ENCODE measurements at regions not wholly inside any gene's neighbourhood (a gene's known extent, or its start where the extent isn't known, plus 50 kb on each side); places are given as distances from the start of the nearest gene placed in this dataset.

GRCh38 chr20:48431653-48432493 is 395.9 kb downstream of the PREX1 start:
- no peaks in the 10 kb centered on the region for H3K9me3 Mint-ChIP-seq
- H3K4me1 Mint-ChIP-seq (ENCODE audit: low read depth), result peaks cover 4% of the 10 kb centered on the region
- no peak overlapping the region for H3K4me3 Mint-ChIP-seq (ENCODE audit: low read depth)
- no peaks in the 10 kb centered on the region for H3K36me3 Mint-ChIP-seq (ENCODE audit: low read depth)
- H3K27ac Mint-ChIP-seq, result no peak overlapping the region
- intact Hi-C loops (cut with micrococcal nuclease), result no loop called here
- no peaks in the 10 kb centered on the region for H3K27me3 Mint-ChIP-seq (ENCODE audit: low read depth)
- no peak for DNase-seq (ENCODE audit: low spot score)

DNA sequence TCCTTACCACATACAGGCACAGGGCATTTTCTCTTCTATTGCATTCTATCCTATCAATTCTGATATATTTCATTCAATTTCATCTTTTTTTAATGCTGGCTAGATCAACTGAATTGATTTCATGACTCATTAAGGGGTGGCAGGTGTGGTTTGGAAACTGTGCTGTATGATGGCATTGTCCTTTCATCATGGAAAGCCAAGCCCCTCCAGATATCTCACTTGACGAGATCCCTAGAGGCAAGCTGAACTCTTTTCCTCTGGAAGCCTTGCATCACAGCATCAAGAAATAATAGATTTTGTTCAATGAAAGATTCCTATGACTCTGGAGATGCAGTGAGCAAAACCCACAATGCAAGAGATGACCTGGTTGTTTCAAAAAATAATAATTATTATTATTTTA is 401.2 kb downstream of the PREX1 start:
- Mint-ChIP-seq H3K9me3 (no peaks in the 10 kb centered on the region), H3K27me3 (ENCODE audit: low read depth) (no peaks in the 10 kb centered on the region), H3K4me3 (ENCODE audit: low read depth) (no peak overlapping the region), H3K36me3 (ENCODE audit: low read depth) (no peaks in the 10 kb centered on the region), H3K4me1 (ENCODE audit: low read depth) (peaks cover 4% of the 10 kb centered on the region), H3K27ac (no peak overlapping the region)
- no peak for DNase-seq (ENCODE audit: low spot score)
- intact Hi-C loops (cut with micrococcal nuclease), result no loop called here

DNA sequence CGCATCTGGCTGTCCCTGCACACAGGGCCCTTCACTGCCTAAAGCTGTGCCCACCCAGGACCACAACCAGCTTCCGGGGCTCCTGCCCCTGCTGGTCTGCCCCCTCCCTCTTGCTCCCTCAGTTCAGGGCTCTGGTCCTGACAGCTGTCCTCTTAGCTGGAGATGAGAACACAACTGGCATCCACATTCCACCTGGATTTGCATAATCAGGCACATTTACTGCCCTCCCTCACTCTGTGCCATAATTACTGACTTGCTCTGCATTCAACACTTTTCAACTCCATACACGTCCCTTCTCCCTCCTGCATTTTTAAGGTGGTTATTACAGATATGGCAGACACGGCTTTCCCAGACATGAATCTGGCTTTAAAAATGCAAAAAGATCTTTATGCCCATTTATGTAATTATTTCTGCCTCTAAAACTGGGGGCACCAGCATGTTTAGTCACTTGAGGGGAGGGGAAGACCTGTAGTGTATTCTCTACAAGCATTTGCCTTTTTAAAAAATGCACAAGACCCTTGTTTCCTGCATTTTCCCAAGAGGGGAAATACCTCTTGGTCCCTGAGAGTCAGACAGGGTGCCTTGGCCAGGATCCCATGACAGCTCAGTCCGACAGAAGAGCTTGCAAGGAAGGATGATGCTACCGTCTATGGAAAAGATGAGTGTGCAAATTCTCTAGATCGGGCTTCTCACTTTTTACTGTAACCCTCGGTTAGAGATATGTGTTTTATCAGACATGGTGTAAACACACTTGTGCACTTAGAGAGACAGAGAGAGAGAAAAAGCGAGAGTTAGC is 401.8 kb downstream of the PREX1 start:
- H3K4me3 Mint-ChIP-seq (ENCODE audit: low read depth), result no peak overlapping the region
- no peaks in the 10 kb centered on the region for H3K9me3 Mint-ChIP-seq
- H3K36me3 Mint-ChIP-seq (ENCODE audit: low read depth), result no peaks in the 10 kb centered on the region
- intact Hi-C loops (cut with micrococcal nuclease), result no loop called here
- H3K27me3 Mint-ChIP-seq (ENCODE audit: low read depth), result no peaks in the 10 kb centered on the region
- DNase-seq (ENCODE audit: low spot score), result no peak
- H3K27ac Mint-ChIP-seq, result no peak overlapping the region
- peaks cover 3% of the 10 kb centered on the region for H3K4me1 Mint-ChIP-seq (ENCODE audit: low read depth)

DNA sequence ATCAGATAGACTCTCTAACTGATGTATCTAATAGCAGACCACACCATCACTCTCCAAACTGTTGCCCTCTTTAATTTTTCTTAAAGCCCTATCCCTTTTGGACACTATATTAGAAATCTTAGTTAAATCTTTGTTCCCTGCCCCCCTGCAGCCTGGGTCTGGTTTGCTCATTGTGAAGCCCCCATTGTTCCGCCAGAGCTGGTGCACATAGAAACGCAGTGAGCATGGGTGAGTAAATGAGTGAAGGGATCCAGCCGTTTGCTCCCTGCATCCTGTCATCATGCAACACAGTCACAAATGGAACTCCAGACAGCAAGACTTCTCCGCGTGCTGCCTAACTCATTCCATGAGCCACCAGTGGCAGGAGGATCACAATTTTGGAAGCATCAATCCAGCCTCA is 402.5 kb downstream of the PREX1 start:
- H3K4me1 Mint-ChIP-seq (ENCODE audit: low read depth), result no peaks in the 10 kb centered on the region
- DNase-seq (ENCODE audit: low spot score), result no peak
- no peak overlapping the region for H3K4me3 Mint-ChIP-seq (ENCODE audit: low read depth)
- H3K27ac Mint-ChIP-seq, result no peak overlapping the region
- no peaks in the 10 kb centered on the region for H3K27me3 Mint-ChIP-seq (ENCODE audit: low read depth)
- H3K9me3 Mint-ChIP-seq, result no peaks in the 10 kb centered on the region
- H3K36me3 Mint-ChIP-seq (ENCODE audit: low read depth), result no peaks in the 10 kb centered on the region
- intact Hi-C loops (cut with micrococcal nuclease), result no loop called here

GRCh38 chr20:48422242-48422960 is 405.4 kb downstream of the PREX1 start:
- Mint-ChIP-seq H3K4me3 (ENCODE audit: low read depth) (no peak overlapping the region), H3K36me3 (ENCODE audit: low read depth) (no peaks in the 10 kb centered on the region), H3K27me3 (ENCODE audit: low read depth) (peaks cover 4% of the 10 kb centered on the region), H3K27ac (no peak overlapping the region), H3K4me1 (ENCODE audit: low read depth) (no peaks in the 10 kb centered on the region), H3K9me3 (no peaks in the 10 kb centered on the region)
- intact Hi-C loops (cut with micrococcal nuclease), result no loop called here
- DNase-seq (ENCODE audit: low spot score), result no peak

DNA sequence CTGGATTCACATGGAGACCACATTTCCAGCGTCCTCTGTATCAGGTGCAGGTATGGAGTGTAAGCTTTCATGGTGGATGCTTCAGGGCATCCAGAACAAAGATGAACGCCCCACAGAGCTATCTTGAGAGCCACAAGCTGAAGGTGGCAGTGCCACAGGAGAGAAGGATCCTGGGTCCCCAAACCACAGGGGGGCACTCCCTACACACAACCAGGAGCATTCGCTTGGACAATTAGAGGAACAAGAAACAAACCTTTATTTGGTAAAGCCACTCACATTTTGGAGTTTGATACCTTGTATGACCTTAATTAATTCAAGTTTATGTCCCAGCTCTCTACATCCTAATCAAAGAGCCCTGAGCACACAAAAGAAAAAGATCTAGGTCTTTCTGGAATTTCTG is 406.3 kb downstream of the PREX1 start:
- peaks cover 4% of the 10 kb centered on the region for H3K27me3 Mint-ChIP-seq (ENCODE audit: low read depth)
- no peaks in the 10 kb centered on the region for H3K4me1 Mint-ChIP-seq (ENCODE audit: low read depth)
- no peak overlapping the region for H3K27ac Mint-ChIP-seq
- no peak for DNase-seq (ENCODE audit: low spot score)
- intact Hi-C loops (cut with micrococcal nuclease), result no loop called here
- no peak overlapping the region for H3K4me3 Mint-ChIP-seq (ENCODE audit: low read depth)
- no peaks in the 10 kb centered on the region for H3K9me3 Mint-ChIP-seq
- H3K36me3 Mint-ChIP-seq (ENCODE audit: low read depth), result no peaks in the 10 kb centered on the region

- no peak overlapping the region for H3K27ac Mint-ChIP-seq
- H3K4me3 Mint-ChIP-seq (ENCODE audit: low read depth), result no peak overlapping the region
- intact Hi-C loops (cut with micrococcal nuclease), result no loop called here
- peaks cover 4% of the 10 kb centered on the region for H3K27me3 Mint-ChIP-seq (ENCODE audit: low read depth)
- DNase-seq (ENCODE audit: low spot score), result no peak
- H3K36me3 Mint-ChIP-seq (ENCODE audit: low read depth), result no peaks in the 10 kb centered on the region
- H3K9me3 Mint-ChIP-seq, result no peaks in the 10 kb centered on the region
- no peaks in the 10 kb centered on the region for H3K4me1 Mint-ChIP-seq (ENCODE audit: low read depth)
These were observed 407.6 kb downstream of the PREX1 start for GRCh38 chr20:48420176-48420575.

DNA sequence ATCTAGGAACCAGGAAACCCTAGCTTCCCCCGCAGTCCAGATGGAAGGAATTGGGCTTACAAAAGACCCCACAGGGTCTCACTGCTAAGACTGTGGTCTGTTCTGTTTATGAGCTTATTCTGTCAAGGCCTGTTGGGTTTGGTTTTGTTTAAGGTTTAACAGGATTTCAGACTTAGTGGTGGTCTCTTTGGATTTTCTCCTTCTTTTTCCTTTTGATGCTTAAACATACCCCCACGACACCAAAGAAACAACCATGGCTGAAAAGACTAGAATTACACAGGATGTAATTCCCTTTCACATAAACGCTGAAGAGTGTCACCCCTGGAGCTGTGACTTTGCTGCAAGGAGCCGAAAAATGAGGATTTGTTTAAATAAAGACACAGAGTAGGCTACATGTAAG is 408.6 kb downstream of the PREX1 start:
- no peaks in the 10 kb centered on the region for H3K4me1 Mint-ChIP-seq (ENCODE audit: low read depth)
- DNase-seq (ENCODE audit: low spot score), result no peak
- no peaks in the 10 kb centered on the region for H3K9me3 Mint-ChIP-seq
- no peak overlapping the region for H3K4me3 Mint-ChIP-seq (ENCODE audit: low read depth)
- intact Hi-C loops (cut with micrococcal nuclease), result no loop called here
- H3K27me3 Mint-ChIP-seq (ENCODE audit: low read depth), result peaks cover 4% of the 10 kb centered on the region
- H3K27ac Mint-ChIP-seq, result no peak overlapping the region
- no peaks in the 10 kb centered on the region for H3K36me3 Mint-ChIP-seq (ENCODE audit: low read depth)

GRCh38 chr20:48416002-48416401 is 411.8 kb downstream of the PREX1 start:
- Mint-ChIP-seq H3K4me1 (ENCODE audit: low read depth) (no peaks in the 10 kb centered on the region), H3K9me3 (no peaks in the 10 kb centered on the region), H3K4me3 (ENCODE audit: low read depth) (no peak overlapping the region), H3K27me3 (ENCODE audit: low read depth) (peaks cover 8% of the 10 kb centered on the region), H3K36me3 (ENCODE audit: low read depth) (no peaks in the 10 kb centered on the region), H3K27ac (no peak overlapping the region)
- intact Hi-C loops (cut with micrococcal nuclease), result no loop called here
- DNase-seq (ENCODE audit: low spot score), result no peak

- Mint-ChIP-seq H3K4me1 (ENCODE audit: low read depth) (no peaks in the 10 kb centered on the region), H3K4me3 (ENCODE audit: low read depth) (no peak overlapping the region), H3K27me3 (ENCODE audit: low read depth) (peaks cover 8% of the 10 kb centered on the region), H3K36me3 (ENCODE audit: low read depth) (no peaks in the 10 kb centered on the region), H3K27ac (no peak overlapping the region), H3K9me3 (no peaks in the 10 kb centered on the region)
- DNase-seq (ENCODE audit: low spot score), result no peak
- intact Hi-C loops (cut with micrococcal nuclease), result no loop called here
These were observed 413.0 kb downstream of the PREX1 start for GRCh38 chr20:48414786-48415185.

- intact Hi-C loops (cut with micrococcal nuclease), result no loop called here
- no peaks in the 10 kb centered on the region for H3K36me3 Mint-ChIP-seq (ENCODE audit: low read depth)
- no peaks in the 10 kb centered on the region for H3K9me3 Mint-ChIP-seq
- DNase-seq (ENCODE audit: low spot score), result no peak
- no peaks in the 10 kb centered on the region for H3K4me1 Mint-ChIP-seq (ENCODE audit: low read depth)
- no peak overlapping the region for H3K4me3 Mint-ChIP-seq (ENCODE audit: low read depth)
- H3K27ac Mint-ChIP-seq, result no peak overlapping the region
- peaks cover 11% of the 10 kb centered on the region for H3K27me3 Mint-ChIP-seq (ENCODE audit: low read depth)
These were observed 415.8 kb downstream of the PREX1 start for GRCh38 chr20:48411919-48412522.

- Mint-ChIP-seq H3K27ac (no peak overlapping the region), H3K4me1 (ENCODE audit: low read depth) (no peaks in the 10 kb centered on the region)
These were observed 416.6 kb downstream of the PREX1 start for GRCh38 chr20:48411245-48411644.

More at GRCh38 chr20:48411245-48411644, 416.6 kb downstream of the PREX1 start:
- H3K9me3 Mint-ChIP-seq, result no peaks in the 10 kb centered on the region
- intact Hi-C loops (cut with micrococcal nuclease), result no loop called here
- DNase-seq (ENCODE audit: low spot score), result no peak
- H3K4me3 Mint-ChIP-seq (ENCODE audit: low read depth), result no peak overlapping the region
- H3K27me3 Mint-ChIP-seq (ENCODE audit: low read depth), result peaks cover 11% of the 10 kb centered on the region
- H3K36me3 Mint-ChIP-seq (ENCODE audit: low read depth), result no peaks in the 10 kb centered on the region
